DMS79 treated with DMSO at 0.1 percent for 48 hours (cell line): ENCODE measurements at regions not wholly inside any gene's neighbourhood (a gene's known extent, or its start where the extent isn't known, plus 50 kb on each side); places are given as distances from the start of the nearest gene placed in this dataset.
"Not testable (repeated sequence)": the region's sequence is repeated elsewhere in the genome, so short reads cannot be mapped to it uniquely, and the experiment has no call there.

Source experiments
- DNase-seq: peaks from one replicate; lab custom pipeline; 2025; lab: John Stamatoyannopoulos, UW

GRCh38 chr4:181821039-181822004, 421.9 kb upstream of the TENM3 start:
- peak; percentile 57 for DNase-seq

DNA sequence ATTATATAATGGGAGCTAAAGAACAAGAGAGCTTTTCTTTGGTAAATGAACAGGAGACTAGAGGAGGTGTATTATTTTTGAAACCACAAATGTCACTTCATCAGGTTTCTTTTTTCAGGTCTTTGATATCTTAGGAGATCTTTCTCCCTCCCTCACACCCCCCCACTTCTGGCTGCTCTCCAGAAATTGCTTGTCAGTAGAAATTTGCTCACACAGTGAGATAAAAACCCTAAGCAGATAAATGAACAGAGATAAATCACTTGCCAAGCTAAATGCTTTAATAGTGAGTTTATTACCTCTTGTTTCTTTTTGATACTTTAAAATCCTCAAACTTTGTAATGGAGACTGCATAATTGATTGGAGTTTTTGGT, 421.2 kb upstream of the TENM3 start:
- DNase-seq: peak; percentile 46

DNA sequence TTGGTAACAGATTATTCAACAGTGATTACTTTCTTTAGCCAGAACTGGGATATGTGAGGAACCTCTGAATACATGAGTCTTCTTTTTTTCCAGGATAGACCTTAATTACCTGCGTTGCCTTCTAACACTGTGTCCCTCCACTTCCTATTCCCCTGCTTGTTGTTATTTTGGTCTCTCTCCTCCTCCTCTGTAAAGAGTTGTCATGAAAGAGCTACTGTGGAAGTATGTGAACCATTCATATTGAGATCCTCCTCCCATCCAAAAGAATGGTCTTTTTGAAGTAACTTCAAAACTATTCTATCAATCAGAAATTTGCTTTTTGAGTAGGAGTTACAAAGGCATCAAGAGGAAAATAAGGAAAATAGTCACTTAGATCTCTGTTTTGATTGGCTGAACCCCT, 420.0 kb upstream of the TENM3 start:
- no peak for DNase-seq

- DNase-seq: no peak
Observed at GRCh38 chr4:181823645-181824044, 419.6 kb upstream of the TENM3 start.

GRCh38 chr4:181825564-181825963, 417.6 kb upstream of the TENM3 start:
- no peak for DNase-seq

- no peak for DNase-seq
Observed at GRCh38 chr4:181827246-181827645, 416.0 kb upstream of the TENM3 start.

GRCh38 chr4:181830404-181831035, 412.7 kb upstream of the TENM3 start:
- DNase-seq: no peak

DNA sequence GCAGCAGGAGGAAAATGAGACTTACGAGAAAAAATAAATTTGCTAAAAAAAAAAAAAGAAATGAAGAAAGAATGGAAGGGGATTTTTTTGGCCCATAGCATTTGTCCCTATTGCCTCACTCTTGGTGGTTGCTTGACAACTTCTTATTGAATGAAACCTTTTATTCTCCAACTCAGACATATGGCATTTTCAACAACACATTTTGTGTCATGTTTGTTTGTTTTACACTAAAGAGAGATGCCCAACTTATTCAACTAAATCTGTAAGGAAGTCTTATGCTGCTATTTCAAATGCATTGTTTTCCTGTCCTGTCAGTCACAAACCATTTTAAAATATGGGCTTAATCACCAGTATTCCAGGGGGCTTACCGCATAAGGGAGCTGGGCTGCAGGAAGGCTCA, 409.1 kb upstream of the TENM3 start:
- no peak for DNase-seq

- no peak for DNase-seq
Observed at GRCh38 chr4:181835348-181835747, 407.9 kb upstream of the TENM3 start.

DNA sequence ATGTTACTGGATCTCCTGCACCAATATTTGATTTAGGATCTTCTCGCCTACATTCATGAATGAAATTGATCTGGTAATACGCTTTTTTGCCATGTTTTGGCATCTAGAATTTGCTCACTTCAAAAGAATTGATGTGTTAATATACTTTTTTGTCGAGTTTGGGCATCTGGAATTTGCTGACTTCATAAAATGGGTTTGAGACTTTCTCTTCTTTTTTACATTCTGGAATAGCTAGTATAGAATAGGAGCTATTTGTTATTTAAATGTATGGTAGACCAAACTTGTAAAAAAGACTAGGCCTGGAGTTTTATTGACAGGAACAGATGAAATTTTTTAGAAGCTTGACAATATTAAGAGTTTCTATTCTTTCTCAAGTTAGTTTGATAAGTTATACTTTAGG, 404.9 kb upstream of the TENM3 start:
- DNase-seq: no peak

DNA sequence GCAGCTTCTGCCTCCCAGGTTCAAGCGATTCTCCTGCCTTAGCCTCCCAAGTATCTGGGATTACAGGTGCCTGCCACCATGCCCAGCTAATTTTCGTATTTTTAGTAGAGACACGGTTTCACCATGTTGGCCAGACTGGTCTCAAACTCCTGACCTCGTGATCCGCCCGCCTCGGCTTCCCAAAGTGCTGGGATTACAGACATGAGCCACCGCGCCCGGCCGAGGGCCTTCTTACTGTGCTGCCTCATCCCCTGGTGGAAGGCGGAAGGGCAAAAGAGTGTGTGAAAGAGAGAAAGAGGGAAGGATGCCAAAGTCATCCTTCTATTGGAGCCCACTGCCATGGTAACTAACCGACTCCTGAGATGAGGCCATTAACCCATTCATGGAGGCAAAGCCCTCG, 399.4 kb upstream of the TENM3 start:
- DNase-seq: not testable (repeated sequence)

DNA sequence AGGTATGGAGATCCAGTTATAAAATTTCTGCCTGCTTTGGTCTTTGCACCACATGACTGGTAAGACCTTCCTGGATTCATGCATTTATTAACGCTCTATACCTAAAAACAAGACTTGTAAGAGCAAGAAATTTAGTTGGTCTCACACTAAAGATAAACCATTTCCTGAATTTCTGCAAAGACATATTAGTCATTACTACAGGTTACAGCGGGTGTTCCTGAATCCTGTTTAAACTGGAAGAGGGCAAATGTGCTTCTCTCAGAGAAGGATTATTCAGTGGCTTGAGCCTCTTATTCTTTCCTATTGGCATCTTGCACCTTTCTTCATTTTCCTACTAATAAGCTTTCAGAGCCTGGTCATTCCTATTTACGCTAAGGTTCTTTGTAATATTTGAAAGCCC, 397.6 kb upstream of the TENM3 start:
- DNase-seq: no peak

GRCh38 chr4:181846934-181847333, 396.3 kb upstream of the TENM3 start:
- DNase-seq: no peak

GRCh38 chr4:181848357-181848756, 394.8 kb upstream of the TENM3 start:
- no peak for DNase-seq

DNA sequence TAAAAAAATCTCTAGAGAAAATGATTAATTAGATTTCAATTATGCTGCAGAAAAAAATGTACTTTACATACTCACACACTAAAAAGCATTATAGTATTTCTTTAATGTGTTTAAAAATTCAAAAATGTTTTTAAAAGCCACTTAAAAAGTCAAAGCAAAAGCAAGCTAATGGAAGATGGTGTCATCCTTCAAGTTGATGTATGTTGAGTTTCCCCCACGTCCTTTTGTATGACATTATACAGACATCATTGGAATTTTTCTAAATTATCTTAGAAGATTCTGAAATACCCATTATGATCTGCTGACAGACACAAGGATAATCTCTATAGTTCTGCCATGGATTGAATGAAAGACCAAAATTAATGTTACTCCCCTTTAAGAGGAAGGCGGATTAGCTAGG, 393.7 kb upstream of the TENM3 start:
- no peak for DNase-seq

GRCh38 chr4:181853881-181854511, 389.2 kb upstream of the TENM3 start:
- DNase-seq: peak; percentile 1

DNA sequence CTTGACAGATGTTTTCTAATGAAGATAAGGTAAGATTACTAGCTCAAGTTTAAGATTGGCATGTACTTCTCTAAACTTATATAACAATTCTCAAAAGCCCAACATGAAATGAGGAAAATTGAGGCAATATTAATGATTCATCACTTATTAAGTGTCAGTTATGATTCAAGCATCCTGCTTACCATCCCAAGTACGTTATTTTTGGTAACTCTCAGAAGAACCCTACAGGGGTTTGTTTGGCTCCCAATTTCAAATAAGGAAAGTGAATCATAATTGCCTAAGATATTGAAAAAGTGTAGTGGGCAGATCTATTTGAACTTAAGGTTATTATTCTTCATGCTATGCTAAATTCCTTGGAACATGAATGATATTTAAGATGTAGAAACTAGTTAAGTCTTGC, 387.9 kb upstream of the TENM3 start:
- DNase-seq: no peak

DNA sequence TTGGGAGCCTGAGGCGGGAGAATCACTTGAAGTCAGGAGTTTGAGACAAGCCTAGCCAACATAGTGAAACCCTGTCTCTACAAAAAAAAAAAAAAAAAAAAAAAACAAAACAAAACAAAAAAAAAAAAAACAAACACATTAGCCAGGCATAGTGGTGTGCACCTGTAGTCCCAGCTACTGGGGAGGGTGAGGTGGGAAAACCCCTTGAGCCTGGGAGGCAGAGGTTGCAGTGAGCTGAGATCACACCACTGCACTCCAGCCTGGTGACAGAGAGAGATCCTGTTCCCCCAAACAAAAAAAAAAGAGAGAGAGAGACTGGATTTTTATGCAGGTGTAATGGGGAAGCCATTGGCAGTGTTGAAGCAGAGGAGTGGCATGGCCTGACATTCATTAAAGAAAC, 385.7 kb upstream of the TENM3 start:
- DNase-seq: not testable (repeated sequence)

DNA sequence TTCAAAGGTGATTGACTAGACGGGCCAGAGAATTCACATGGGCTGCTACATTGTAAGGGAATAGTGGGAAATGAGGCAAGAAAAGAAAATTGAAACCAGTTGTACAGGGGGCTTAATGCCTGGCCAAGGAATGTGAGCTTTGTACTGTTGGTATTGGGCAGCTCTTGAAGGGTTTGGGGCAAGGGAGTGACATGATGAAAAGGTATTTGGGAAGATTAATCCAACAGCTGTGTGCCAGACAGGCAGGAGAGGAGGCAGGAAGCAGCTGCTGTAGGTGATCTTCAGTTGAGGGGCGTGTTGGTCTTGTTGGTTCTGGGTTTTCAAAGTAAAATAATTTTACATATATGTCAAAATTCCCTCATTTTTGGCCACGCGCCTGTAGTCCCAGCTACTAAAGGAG, 384.5 kb upstream of the TENM3 start:
- DNase-seq: no peak

DNA sequence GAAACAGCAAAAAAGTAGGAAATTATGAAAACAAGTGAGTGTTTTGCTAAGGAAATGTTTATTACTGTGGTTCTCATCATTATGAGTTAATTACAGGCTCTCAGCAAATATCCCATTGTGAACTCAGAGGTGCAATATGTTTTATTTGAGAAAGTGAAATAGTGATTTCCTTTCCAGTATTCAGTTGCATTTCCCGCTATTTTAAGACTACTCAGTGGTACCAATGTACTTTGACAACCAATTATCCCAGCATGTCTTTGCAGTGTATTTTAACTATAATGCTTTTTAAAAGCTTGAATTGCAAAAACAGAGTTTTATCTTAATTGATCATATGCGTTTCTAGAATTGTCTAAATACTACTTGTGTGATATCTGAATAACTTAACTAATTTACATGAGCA, 383.8 kb upstream of the TENM3 start:
- DNase-seq: no peak

DNA sequence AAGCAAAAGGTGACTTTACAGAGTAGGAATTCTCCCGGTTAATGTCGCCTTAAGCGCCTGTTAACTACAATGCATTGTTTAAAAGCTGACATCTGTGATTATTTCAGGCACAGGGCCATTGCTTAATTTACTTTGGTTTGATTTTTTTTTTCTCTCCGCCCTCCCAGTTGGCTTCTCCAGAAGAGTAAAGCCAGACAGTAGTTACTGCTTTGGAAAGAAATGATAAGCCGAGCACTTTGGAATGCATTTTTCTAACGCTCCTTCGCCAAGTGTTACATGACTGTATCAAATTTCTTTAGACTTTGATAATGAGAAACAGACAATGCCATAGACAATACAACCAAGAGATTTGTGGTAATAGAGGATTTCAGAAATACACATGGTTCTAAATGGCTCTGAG, 383.0 kb upstream of the TENM3 start:
- DNase-seq: no peak

GRCh38 chr4:181860668-181861067, 382.5 kb upstream of the TENM3 start:
- no peak for DNase-seq

DNA sequence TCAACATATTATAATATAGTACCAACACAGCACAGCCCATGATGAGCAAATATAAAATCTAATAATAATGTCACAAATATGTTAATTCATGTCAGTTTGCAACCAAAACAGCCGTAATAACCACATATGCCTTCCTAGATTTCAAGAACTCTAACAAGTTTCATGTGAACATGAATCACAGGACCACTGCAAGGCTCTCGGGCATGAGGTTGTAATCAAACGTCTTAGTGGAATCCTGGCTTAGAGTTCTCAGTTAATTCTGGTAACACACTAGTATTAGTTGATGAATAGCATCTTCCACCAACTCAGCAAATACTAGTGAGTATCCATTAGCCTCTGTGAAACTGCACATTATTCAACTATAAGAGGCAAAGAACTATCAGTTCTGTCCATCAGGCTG, 379.3 kb upstream of the TENM3 start:
- DNase-seq: no peak
